ENCODE measurements at regions not wholly inside any gene's neighbourhood (a gene's known extent, or its start where the extent isn't known, plus 50 kb on each side); places are given as distances from the start of the nearest gene placed in this dataset.

DNA sequence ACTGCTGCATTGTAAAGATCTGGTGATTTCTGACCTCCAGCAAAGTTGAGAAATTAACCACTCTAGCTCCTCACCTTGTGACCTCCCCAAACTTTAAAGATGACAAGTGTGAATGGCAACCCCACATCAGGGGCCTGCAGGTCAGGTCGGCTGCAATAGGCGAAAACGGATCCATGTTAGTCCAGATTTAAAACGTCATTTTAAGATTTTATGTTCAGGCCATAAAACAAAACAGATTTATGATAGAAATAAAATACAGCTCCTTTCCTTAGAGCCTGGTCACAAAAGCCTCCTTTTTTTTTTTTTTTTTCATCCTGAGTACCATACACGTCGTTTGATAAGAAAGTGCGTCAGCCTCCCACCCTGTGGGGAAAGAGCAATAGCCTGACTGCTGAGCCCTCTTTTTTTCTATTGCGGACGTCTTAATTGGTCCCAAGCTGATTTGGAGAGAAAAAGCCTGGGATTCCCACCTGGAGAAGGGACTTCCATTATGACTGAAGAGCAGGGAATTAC lies 519.2 kb upstream of the NOX3 start:
- TF ChIP-seq, protein P1, sequence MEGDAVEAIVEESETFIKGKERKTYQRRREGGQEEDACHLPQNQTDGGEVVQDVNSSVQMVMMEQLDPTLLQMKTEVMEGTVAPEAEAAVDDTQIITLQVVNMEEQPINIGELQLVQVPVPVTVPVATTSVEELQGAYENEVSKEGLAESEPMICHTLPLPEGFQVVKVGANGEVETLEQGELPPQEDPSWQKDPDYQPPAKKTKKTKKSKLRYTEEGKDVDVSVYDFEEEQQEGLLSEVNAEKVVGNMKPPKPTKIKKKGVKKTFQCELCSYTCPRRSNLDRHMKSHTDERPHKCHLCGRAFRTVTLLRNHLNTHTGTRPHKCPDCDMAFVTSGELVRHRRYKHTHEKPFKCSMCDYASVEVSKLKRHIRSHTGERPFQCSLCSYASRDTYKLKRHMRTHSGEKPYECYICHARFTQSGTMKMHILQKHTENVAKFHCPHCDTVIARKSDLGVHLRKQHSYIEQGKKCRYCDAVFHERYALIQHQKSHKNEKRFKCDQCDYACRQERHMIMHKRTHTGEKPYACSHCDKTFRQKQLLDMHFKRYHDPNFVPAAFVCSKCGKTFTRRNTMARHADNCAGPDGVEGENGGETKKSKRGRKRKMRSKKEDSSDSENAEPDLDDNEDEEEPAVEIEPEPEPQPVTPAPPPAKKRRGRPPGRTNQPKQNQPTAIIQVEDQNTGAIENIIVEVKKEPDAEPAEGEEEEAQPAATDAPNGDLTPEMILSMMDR (IDR thresholded peaks at IDR 0.05), result no peak
- DNase-seq (ENCODE audit: low spot score), result no peak
- no peak overlapping the region for H3K27ac ChIP-seq

DNA sequence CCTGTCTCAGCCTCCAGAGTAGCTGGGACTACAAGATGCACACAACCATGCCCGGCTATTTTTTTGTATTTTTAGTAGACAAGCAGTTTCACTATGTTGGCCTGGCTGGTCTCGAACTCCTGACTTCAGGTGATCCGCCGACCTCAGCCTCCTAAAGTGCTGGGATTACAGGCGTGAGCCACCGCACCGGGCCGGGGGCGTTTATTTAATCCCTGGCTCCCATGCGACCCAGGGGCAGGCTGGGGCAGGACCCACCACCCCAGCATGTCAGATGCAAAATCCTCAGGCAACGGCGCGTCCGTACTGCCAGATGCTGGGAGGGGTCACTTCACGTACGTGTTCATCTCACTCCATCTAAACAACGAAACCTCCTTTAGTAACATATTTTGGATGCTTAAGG lies 518.7 kb upstream of the NOX3 start:
- DNase-seq (ENCODE audit: low spot score) (no peak), ATAC-seq (ENCODE audit: insufficient number of reproducible peaks, low FRiP score, low read depth) (no peak)
- H3K27me3 ChIP-seq (replicated peaks; ENCODE audit: insufficient read depth), result no peaks in the 10 kb centered on the region
- no peak overlapping the region for H3K4me3 ChIP-seq
- TF ChIP-seq, protein P1 (IDR thresholded peaks at IDR 0.05), result no peak
- no peaks in the 10 kb centered on the region for H3K9me3 ChIP-seq
- H3K4me1 ChIP-seq (ENCODE audit: control insufficient read depth in 1 of 2, low read depth in 2 of 2), result peaks cover 0 to 2% of the 10 kb centered on the region in 2 donors
- H3K27ac ChIP-seq, result no peak overlapping the region
- H3K36me3 ChIP-seq, result no peaks in the 10 kb centered on the region

More for the DNA sequence above, 519.2 kb upstream of the NOX3 start:
- no peak overlapping the region for H3K4me3 ChIP-seq
- no peaks in the 10 kb centered on the region for H3K9me3 ChIP-seq
- H3K27me3 ChIP-seq (replicated peaks; ENCODE audit: insufficient read depth), result no peaks in the 10 kb centered on the region
- no peak for ATAC-seq (ENCODE audit: insufficient number of reproducible peaks, low FRiP score, low read depth)
- H3K36me3 ChIP-seq, result no peaks in the 10 kb centered on the region
- peaks cover 2 to 7% of the 10 kb centered on the region in 2 donors for H3K4me1 ChIP-seq (ENCODE audit: control insufficient read depth in 1 of 2, low read depth in 2 of 2)

DNA sequence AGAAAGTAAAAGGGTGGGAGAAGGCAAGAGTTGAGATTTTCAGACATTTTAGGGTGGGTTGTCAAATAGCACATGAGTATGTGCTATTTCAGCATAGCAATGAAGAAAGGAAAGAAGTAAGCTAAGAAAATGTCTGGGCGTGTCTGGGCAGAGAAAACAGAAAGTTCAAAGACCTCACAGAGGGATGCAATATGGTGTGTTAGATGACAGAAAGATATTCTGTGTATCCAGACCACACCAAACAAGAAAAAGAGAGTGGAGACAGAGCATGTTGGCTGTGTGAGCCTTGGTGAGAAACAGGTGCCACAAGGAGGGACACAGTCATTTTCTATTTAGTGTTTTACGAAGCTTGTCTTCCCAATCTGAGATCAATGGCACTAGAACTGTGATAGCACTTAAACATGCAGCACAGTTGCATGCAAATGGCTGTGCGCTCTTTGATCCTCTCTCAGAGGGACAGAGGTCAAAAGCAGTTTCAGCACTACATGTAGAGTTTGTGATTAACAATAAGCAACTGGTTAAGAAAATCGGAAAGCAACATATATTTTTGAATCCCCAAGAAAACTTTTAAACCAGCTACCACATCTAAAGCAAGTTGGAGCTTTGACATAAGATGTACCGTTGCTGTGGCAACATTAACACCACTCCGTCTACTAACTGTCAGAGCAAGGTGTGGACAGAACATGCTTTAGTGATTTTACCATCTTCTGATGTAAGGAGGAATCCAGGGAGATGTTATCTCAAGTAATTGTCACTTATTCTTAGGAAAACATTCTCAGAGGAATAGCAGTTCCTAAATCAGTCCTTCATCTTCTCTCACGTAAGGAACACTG lies 515.5 kb upstream of the NOX3 start:
- ATAC-seq (ENCODE audit: insufficient number of reproducible peaks, low FRiP score, low read depth), result no peak
- no peaks in the 10 kb centered on the region for H3K27me3 ChIP-seq (replicated peaks; ENCODE audit: insufficient read depth)
- H3K27ac ChIP-seq, result no peak overlapping the region
- H3K36me3 ChIP-seq, result no peaks in the 10 kb centered on the region
- peaks cover 0 to 8% of the 10 kb centered on the region in 2 donors for H3K4me1 ChIP-seq (ENCODE audit: control insufficient read depth in 1 of 2, low read depth in 2 of 2)
- H3K9me3 ChIP-seq, result no peaks in the 10 kb centered on the region
- TF ChIP-seq, protein P1 (IDR thresholded peaks at IDR 0.05), result no peak
- H3K4me3 ChIP-seq, result no peak overlapping the region
- DNase-seq (ENCODE audit: low spot score), result no peak

GRCh38 chr6:155970472-155970871 lies 514.8 kb upstream of the NOX3 start:
- H3K36me3 ChIP-seq, result no peaks in the 10 kb centered on the region
- TF ChIP-seq, protein P1 (IDR thresholded peaks at IDR 0.05), result no peak
- H3K4me1 ChIP-seq (ENCODE audit: control insufficient read depth in 1 of 2, low read depth in 2 of 2), result peaks cover 0 to 8% of the 10 kb centered on the region in 2 donors

DNA sequence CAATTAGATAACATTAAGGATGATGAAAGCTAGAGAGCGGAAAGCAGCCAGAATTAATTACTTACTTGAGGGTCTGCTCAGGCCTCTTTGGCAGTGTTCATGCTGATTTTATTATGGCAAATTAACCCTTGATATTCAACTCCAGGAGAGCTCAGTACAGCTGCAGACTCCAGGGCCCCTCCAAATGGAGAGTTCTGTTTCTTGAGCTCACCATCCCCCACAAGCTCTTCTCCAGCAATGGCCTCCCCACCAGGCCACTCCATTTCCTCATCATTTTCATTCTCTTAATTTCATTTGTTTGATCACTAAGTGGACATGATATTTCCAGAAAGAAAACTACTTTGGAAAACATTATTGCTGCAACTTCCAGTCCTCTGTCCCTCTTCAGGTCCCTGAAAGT lies 513.3 kb upstream of the NOX3 start:
- ATAC-seq (ENCODE audit: insufficient number of reproducible peaks, low FRiP score, low read depth), result no peak
- Histone ChIP-seq H3K27me3 (replicated peaks; ENCODE audit: insufficient read depth) (no peaks in the 10 kb centered on the region), H3K27ac (no peak overlapping the region), H3K4me3 (no peak overlapping the region), H3K9me3 (no peaks in the 10 kb centered on the region), H3K36me3 (no peaks in the 10 kb centered on the region), H3K4me1 (ENCODE audit: control insufficient read depth in 1 of 2, low read depth in 2 of 2) (peaks cover 0 to 8% of the 10 kb centered on the region in 2 donors)
- TF ChIP-seq, protein P1 (IDR thresholded peaks at IDR 0.05), result no peak
- DNase-seq (ENCODE audit: low spot score), result no peak

More at GRCh38 chr6:155970472-155970871, 514.8 kb upstream of the NOX3 start:
- ATAC-seq (ENCODE audit: insufficient number of reproducible peaks, low FRiP score, low read depth) (no peak), DNase-seq (ENCODE audit: low spot score) (no peak)
- Histone ChIP-seq H3K27me3 (replicated peaks; ENCODE audit: insufficient read depth) (no peaks in the 10 kb centered on the region), H3K4me3 (no peak overlapping the region), H3K9me3 (no peaks in the 10 kb centered on the region), H3K27ac (no peak overlapping the region)

All from thoracic aorta (tissue), 2 donors.